ENCODE measurements at regions not wholly inside any gene's neighbourhood (a gene's known extent, or its start where the extent isn't known, plus 50 kb on each side); places are given as distances from the start of the nearest gene placed in this dataset.
"Not testable (repeated sequence)": the region's sequence is repeated elsewhere in the genome, so short reads cannot be mapped to it uniquely, and the experiment has no call there.

GRCh38 chr3:177365294-177365693, 168.0 kb upstream of the TBL1XR1 start:
- H3K36me3 Mint-ChIP-seq, H3K4me3 Mint-ChIP-seq, CTCF ChIA-PET, H3K27me3 Mint-ChIP-seq, H3K27ac Mint-ChIP-seq, H3K9me3 Mint-ChIP-seq, DNase-seq: not testable (repeated sequence)
- H3K4me1 Mint-ChIP-seq = peaks cover 18% of the 10 kb centered on the region

GRCh38 chr3:177367788-177368187, 170.5 kb upstream of the TBL1XR1 start:
- no peak overlapping the region for H3K4me3 Mint-ChIP-seq
- H3K4me1 Mint-ChIP-seq = no peaks in the 10 kb centered on the region
- no peaks in the 10 kb centered on the region for H3K27me3 Mint-ChIP-seq
- no peak for DNase-seq
- H3K27ac Mint-ChIP-seq = no peak overlapping the region
- CTCF ChIA-PET = no interaction called here
- no peaks in the 10 kb centered on the region for H3K36me3 Mint-ChIP-seq
- H3K9me3 Mint-ChIP-seq = peaks cover 1% of the 10 kb centered on the region

GRCh38 chr3:177370246-177370822, 173.1 kb upstream of the TBL1XR1 start:
- no peaks in the 10 kb centered on the region for H3K4me1 Mint-ChIP-seq
- no peak overlapping the region for H3K4me3 Mint-ChIP-seq
- peaks cover 1% of the 10 kb centered on the region for H3K9me3 Mint-ChIP-seq
- CTCF ChIA-PET = interaction anchor here (0.7 to 0.8 kb wide), 2 partner anchors 319 to 432 kb away, joined by 3 read pairs; no protein-coding TSS in a partner anchor
- DNase-seq = no peak
- H3K27me3 Mint-ChIP-seq = no peaks in the 10 kb centered on the region
- H3K27ac Mint-ChIP-seq = no peak overlapping the region
- H3K36me3 Mint-ChIP-seq = no peaks in the 10 kb centered on the region

GRCh38 chr3:177371146-177371545, 173.9 kb upstream of the TBL1XR1 start:
- DNase-seq = no peak
- CTCF ChIA-PET = no interaction called here
- no peak overlapping the region for H3K4me3 Mint-ChIP-seq
- H3K27me3 Mint-ChIP-seq = no peaks in the 10 kb centered on the region
- peaks cover 1% of the 10 kb centered on the region for H3K9me3 Mint-ChIP-seq
- no peak overlapping the region for H3K27ac Mint-ChIP-seq
- no peaks in the 10 kb centered on the region for H3K36me3 Mint-ChIP-seq
- no peaks in the 10 kb centered on the region for H3K4me1 Mint-ChIP-seq

GRCh38 chr3:177371888-177372287, 174.6 kb upstream of the TBL1XR1 start:
- no peaks in the 10 kb centered on the region for H3K4me1 Mint-ChIP-seq
- CTCF ChIA-PET = no interaction called here
- no peak for DNase-seq
- H3K27me3 Mint-ChIP-seq = no peaks in the 10 kb centered on the region
- no peak overlapping the region for H3K27ac Mint-ChIP-seq
- peaks cover 1% of the 10 kb centered on the region for H3K9me3 Mint-ChIP-seq
- no peaks in the 10 kb centered on the region for H3K36me3 Mint-ChIP-seq
- H3K4me3 Mint-ChIP-seq = no peak overlapping the region

- Mint-ChIP-seq H3K27ac (no peak overlapping the region), H3K36me3 (no peaks in the 10 kb centered on the region), H3K4me3 (no peak overlapping the region), H3K4me1 (no peaks in the 10 kb centered on the region), H3K27me3 (no peaks in the 10 kb centered on the region), H3K9me3 (no peaks in the 10 kb centered on the region)
- no peak for DNase-seq
- CTCF ChIA-PET = no interaction called here
Observed at GRCh38 chr3:177374323-177374722, 177.0 kb upstream of the TBL1XR1 start.

GRCh38 chr3:177375316-177375715, 178.0 kb upstream of the TBL1XR1 start:
- Mint-ChIP-seq H3K4me3 (no peak overlapping the region), H3K27me3 (no peaks in the 10 kb centered on the region), H3K4me1 (no peaks in the 10 kb centered on the region), H3K27ac (no peak overlapping the region), H3K36me3 (no peaks in the 10 kb centered on the region), H3K9me3 (no peaks in the 10 kb centered on the region)
- CTCF ChIA-PET = no interaction called here
- no peak for DNase-seq

- H3K9me3 Mint-ChIP-seq = no peaks in the 10 kb centered on the region
- CTCF ChIA-PET = no interaction called here
- no peak overlapping the region for H3K4me3 Mint-ChIP-seq
- no peaks in the 10 kb centered on the region for H3K36me3 Mint-ChIP-seq
- H3K27me3 Mint-ChIP-seq = no peaks in the 10 kb centered on the region
- H3K4me1 Mint-ChIP-seq = no peaks in the 10 kb centered on the region
- no peak for DNase-seq
- H3K27ac Mint-ChIP-seq = no peak overlapping the region
Observed at GRCh38 chr3:177377166-177377565, 179.9 kb upstream of the TBL1XR1 start.

- no peaks in the 10 kb centered on the region for H3K4me1 Mint-ChIP-seq
- no peak overlapping the region for H3K27ac Mint-ChIP-seq
- no peaks in the 10 kb centered on the region for H3K36me3 Mint-ChIP-seq
- no peaks in the 10 kb centered on the region for H3K9me3 Mint-ChIP-seq
- DNase-seq = no peak
- no peak overlapping the region for H3K4me3 Mint-ChIP-seq
- CTCF ChIA-PET = no interaction called here
- no peaks in the 10 kb centered on the region for H3K27me3 Mint-ChIP-seq
Observed at GRCh38 chr3:177378168-177378567, 180.9 kb upstream of the TBL1XR1 start.

GRCh38 chr3:177379045-177379444, 181.8 kb upstream of the TBL1XR1 start:
- Mint-ChIP-seq H3K4me1 (no peaks in the 10 kb centered on the region), H3K27me3 (no peaks in the 10 kb centered on the region), H3K9me3 (no peaks in the 10 kb centered on the region), H3K36me3 (no peaks in the 10 kb centered on the region), H3K4me3 (no peak overlapping the region), H3K27ac (no peak overlapping the region)
- CTCF ChIA-PET = interaction anchor here (0.8 kb wide), 1 partner anchor 180 kb away, joined by 3 read pairs; no protein-coding TSS in a partner anchor
- no peak for DNase-seq

GRCh38 chr3:177381070-177381469, 183.8 kb upstream of the TBL1XR1 start:
- no peaks in the 10 kb centered on the region for H3K4me1 Mint-ChIP-seq
- H3K27me3 Mint-ChIP-seq = no peaks in the 10 kb centered on the region
- no peaks in the 10 kb centered on the region for H3K36me3 Mint-ChIP-seq
- no peak overlapping the region for H3K4me3 Mint-ChIP-seq
- peaks cover 2% of the 10 kb centered on the region for H3K9me3 Mint-ChIP-seq
- DNase-seq = no peak
- H3K27ac Mint-ChIP-seq = no peak overlapping the region
- CTCF ChIA-PET = no interaction called here

GRCh38 chr3:177382944-177383343, 185.7 kb upstream of the TBL1XR1 start:
- Mint-ChIP-seq H3K27ac (no peak overlapping the region), H3K36me3 (no peaks in the 10 kb centered on the region), H3K4me1 (no peaks in the 10 kb centered on the region), H3K9me3 (peaks cover 2% of the 10 kb centered on the region), H3K27me3 (no peaks in the 10 kb centered on the region), H3K4me3 (no peak overlapping the region)
- CTCF ChIA-PET = no interaction called here
- no peak for DNase-seq

- no peak for DNase-seq
- Mint-ChIP-seq H3K4me3 (no peak overlapping the region), H3K36me3 (no peaks in the 10 kb centered on the region), H3K4me1 (no peaks in the 10 kb centered on the region), H3K27ac (no peak overlapping the region), H3K27me3 (no peaks in the 10 kb centered on the region), H3K9me3 (peaks cover 2% of the 10 kb centered on the region)
- CTCF ChIA-PET = no interaction called here
Observed at GRCh38 chr3:177385186-177385585, 187.9 kb upstream of the TBL1XR1 start.

- DNase-seq = no peak
- CTCF ChIA-PET = no interaction called here
- no peak overlapping the region for H3K27ac Mint-ChIP-seq
- H3K9me3 Mint-ChIP-seq = peaks cover 2% of the 10 kb centered on the region
- H3K4me3 Mint-ChIP-seq = no peak overlapping the region
- H3K27me3 Mint-ChIP-seq = no peaks in the 10 kb centered on the region
- H3K4me1 Mint-ChIP-seq = no peaks in the 10 kb centered on the region
- no peaks in the 10 kb centered on the region for H3K36me3 Mint-ChIP-seq
Observed at GRCh38 chr3:177385831-177386301, 188.6 kb upstream of the TBL1XR1 start.

- CTCF ChIA-PET = no interaction called here
- DNase-seq = no peak
- H3K9me3 Mint-ChIP-seq = peaks cover 2% of the 10 kb centered on the region
- no peak overlapping the region for H3K4me3 Mint-ChIP-seq
- no peak overlapping the region for H3K27ac Mint-ChIP-seq
- no peaks in the 10 kb centered on the region for H3K4me1 Mint-ChIP-seq
- H3K36me3 Mint-ChIP-seq = no peaks in the 10 kb centered on the region
- no peaks in the 10 kb centered on the region for H3K27me3 Mint-ChIP-seq
Observed at GRCh38 chr3:177388209-177388608, 190.9 kb upstream of the TBL1XR1 start.
